GM21786 (cell line): ENCODE measurements at regions not wholly inside any gene's neighbourhood (a gene's known extent, or its start where the extent isn't known, plus 50 kb on each side); places are given as distances from the start of the nearest gene placed in this dataset.

ENCODE experiments used
- ATAC-seq: cut with Tn5 transposase; IDR thresholded peaks from one replicate; pipeline ENCODE4 v1.9.1; 2021; ENCODE audit not compliant: unreplicated experiment

DNA sequence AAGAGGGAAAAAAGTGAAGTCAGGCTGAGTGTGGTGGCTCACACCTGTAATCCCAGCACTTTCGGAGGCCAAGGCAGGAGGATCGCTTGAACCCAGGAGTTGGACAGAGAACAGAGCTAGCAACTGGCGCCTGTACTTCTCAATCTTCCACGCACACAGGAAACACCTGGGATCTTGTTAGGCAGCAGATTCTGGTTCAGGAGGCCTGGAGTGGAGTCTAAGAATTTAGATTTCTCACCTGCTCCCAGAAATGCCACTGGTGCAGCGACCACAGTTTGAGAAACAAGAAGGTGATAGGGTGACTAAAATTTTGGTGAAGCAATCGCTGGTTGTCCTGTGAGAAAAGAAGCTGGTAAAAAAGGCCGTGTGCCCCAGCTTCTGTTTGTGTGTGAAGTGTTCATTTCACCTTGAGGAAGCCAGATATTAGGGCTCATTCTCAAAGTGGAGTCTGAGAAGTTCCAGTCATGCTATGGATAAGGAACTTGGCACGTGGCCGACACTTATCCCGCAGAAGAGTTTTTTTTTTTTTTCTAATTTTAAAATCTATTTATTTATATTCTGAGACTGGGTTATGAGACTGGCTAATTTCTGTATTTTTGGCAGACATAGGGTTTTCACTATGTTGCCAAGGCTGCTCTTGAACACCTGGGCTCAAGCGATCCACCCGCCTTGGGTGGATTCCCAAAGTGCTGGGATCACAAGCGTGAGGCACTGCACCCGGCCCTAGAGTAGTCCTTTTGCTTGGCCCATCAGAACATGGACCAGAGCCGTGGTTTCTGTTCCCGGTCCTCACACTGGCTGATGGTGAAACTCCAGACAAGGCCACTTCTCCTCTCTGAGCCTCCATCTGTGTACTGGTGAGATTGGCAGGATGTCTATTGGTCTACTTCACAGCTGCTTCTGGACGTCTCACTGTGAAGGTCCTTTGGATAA, 324.6 kb upstream of the PROK2 start:
- no peak for ATAC-seq

DNA sequence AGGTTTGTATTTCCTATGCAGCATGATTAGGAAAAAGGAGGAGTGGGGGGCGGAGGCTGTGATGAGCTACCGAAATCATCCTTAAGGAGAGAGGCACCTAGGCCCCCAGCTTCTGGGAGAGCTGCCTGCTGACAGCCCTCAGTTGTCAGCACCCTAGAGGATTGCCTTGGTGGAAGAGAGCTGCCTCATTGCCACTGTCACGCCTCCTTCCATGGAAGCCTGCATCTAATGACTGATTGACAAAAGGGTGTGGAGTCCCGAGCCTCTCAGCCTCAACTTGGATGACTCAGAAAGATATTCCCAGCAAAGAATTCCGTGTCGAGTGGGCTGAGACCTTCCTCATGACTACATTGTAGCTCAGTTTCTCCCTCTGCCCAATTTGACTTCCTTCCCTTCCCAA, 320.4 kb upstream of the PROK2 start:
- no peak for ATAC-seq

DNA sequence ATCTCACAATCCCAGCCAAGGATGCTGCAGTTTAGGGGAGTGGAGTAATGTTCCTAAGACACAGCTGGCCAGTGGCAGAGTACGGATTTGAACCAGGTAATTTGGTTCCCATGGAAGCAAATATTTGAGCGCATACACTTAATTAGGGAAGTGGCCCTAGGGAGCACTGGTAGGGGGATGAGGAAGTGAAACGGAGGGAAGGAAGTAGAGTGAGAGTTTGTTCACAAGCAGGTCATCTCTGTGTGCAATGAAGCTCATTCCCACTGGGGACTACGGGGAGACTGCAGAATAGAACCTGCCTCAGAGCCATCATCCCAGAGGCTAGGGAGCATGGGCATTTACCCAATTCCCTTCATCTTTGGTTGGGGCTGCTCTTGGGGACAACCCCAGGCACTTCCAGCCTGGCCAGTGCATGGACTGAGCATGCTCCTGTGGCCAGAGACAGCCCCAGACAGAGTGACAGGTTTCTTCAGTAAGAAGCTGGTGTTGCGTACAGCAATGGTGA, 317.2 kb upstream of the PROK2 start:
- ATAC-seq: peak; percentile 58

DNA sequence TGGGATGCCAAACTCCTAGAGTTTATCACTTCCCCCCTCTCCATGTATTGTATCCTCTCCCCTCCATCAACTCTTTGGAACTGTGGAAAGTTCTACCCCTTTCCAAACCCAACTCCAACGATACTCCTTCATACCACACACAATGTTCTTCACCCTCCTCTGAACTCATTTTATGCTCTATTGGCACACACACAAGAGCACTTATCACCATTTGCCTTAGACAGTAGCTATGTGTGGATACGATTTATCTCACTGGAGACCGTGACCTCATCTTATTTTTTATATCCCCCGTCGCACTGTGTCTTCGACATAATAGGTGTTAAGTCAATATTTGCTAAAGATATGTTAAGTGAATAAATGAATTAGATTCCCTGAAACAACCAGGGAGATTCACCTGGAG, 316.5 kb upstream of the PROK2 start:
- no peak for ATAC-seq

DNA sequence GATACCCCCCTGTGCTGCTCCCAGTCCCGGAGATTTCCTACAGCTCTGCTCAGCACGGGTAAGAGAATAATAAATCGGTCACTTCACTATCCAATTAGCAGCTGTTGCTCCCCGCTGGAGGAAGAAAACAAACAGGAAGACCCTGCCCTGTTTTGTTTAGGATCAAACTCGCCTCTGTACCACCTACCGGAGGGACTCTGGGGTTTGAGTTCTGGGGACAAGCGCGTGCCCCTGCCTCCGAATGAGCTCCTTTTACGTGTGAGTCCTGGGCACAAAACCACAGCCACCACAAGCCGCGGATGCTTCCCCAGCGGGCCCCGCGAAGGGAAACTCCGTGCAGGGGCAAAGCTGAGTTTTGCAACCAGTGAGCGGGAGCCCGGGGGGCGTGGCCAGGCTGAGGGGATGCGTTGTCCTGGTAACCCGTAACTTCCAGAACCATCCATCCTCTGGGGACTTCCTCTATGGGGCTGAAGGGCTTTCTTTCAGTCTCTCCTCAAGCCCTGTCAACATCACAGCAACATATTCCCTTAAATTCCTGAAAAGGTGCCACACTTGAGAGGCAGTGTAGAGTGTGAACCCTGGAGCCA, 315.7 kb upstream of the PROK2 start:
- ATAC-seq: peak; percentile 60

DNA sequence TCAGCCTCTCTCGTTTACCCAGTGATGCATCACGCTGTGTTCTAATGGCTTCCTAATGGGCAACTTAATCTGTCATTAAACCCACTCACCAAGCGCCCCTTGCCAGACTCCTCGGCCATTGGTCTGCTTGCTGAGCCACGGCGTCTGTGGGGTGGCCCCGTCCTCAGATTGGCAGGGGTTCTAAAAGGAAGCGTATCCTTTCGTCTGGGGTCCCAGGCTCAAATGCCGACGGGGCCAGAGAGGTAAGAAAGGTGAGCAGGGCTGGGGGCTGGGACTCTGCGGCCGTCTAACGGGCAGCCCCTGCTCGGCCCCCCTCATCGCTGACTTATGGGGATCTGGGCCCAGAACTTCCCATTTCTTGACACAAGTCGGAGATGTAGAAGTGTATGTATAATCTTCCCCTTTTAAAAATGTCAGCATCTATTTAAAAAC, 315.1 kb upstream of the PROK2 start:
- no peak for ATAC-seq

DNA sequence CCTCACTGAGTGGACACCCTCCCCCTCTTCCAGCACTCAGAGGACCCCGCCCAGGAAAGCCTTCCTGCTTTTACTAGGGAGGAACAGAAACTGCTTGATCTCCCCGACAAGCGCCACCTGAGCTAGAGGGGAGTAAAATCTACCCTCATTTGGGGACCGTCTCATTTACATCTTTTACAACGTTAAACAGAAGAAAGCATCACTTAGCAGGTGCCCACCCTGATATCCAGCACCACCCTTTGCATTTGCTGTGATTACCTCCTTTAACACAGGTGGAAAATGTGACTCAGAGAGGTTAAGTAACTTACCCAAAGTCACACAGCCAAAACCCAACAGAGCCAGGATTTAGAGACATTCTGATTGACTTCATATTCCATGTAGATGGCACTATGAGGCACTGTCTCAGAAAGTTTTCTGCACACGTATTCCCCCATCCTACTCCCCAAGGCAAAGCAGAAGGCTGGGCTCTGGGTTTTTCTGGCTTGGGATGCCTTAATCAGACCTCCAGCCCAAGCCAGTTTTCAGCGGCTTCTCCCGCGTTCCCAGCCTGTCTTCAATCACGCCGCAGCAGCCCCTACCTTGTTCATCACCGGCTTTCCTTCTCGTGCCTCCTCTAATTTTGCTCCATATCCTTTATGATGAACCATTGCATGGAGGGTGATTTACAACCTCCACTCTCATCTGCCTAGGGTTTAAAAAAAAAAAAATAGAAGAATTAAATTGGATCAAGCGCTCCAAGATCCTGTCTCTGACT, 314.6 kb upstream of the PROK2 start:
- ATAC-seq: no peak

DNA sequence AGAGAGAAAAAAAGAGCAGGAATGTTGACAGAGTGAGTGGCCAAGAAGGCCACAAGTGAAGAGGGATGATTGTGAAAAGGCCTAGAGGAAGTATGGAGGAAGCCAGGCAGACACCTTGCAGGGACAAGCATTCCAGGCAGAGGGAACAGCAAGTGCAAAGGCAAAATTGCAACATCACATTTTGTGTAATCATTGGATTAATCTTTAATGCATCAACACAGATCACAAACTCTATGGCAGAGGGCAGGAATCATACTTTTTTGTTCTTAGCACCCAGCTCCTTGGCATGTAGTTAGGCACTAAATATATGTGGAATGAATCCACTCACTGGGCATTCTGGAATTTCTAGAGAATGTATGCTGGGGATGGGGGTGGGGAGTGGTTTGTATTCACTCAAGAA, 312.1 kb upstream of the PROK2 start:
- ATAC-seq: no peak

DNA sequence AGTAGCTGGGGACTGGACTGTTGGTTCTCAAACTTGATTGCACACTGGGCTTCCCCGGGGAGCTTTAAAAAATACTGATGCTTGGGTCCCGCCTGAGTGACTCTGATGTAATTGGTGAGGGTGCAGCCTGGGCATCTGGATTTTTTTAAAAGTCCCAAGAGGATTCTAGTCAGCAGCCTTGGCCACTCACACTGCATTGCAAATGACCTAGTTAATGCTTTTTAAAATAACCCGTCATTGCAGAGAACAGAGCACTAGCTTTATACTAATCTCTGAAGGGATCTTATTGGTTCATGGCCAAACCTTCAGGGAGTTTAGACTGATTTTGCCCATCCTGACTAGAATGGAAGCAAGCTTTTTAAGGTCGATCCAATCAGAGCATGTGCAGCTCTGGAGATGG, 310.6 kb upstream of the PROK2 start:
- ATAC-seq: no peak

DNA sequence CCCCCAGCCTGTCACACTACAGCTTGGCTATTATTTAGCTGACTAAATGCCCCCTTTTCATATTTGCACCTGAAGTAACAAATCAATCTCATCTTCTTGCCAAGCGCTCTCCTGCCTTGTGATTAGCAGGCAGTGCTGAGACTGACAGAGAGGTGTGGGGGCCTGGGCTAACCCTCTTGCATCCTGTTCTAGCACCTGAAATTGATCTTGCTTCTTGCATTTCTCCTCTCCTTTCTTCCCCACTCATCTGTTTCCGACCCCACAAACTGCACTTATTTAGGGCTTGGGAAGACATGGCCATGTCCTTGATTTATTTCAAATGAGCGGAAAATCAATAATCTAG, 309.0 kb upstream of the PROK2 start:
- ATAC-seq: no peak

DNA sequence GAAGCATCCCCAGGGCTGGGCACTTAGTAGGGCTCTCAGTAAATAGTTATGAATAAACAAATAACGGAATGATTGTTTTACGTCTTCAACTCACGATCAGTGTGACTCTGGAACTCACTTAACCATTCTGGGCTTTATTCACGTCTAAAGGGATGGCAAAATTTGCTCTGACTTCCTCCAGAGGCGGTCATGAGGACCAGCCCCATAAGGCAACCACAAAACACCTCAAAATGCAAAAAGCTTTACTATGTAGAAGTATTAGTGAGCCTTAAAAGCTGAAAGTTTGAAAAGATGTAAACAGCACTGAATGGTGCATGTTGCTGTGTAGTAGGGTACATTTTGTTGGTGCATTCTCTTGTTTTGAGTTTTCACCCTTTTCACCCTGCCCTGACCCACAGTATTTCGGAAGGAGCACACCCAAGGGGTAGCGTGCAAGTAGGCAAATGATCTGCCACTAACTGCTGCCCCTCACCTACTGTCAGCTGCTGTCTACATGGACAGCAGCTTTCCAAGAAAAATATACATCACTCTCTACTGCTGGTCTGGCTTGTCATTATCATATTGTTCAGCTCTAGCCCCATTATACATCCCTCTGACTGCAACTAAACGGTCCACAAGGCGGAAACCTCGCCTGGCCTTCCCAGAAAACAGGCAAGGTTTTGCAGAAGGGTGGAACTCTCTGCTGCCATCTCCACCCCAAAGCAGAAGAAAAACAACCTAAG, 308.5 kb upstream of the PROK2 start:
- no peak for ATAC-seq

DNA sequence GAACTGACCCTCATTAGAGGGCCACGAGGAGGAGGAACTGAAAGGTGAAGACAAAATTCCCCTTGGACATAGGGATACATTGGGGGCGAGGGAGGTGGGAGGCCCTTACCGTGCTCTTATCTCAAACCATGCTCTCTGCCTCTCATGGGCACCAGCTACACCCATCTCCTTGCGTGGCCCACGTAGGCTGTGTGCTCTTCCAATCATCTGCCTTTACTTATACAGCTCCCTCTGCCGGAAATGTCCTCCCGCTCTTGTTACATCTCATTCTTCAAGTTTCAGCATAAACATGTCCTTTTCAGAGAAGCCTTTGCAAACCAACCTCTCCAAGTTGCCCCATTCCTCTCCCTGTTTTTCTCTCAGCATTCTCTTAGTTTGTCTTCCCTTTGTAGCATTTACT, 307.8 kb upstream of the PROK2 start:
- no peak for ATAC-seq

DNA sequence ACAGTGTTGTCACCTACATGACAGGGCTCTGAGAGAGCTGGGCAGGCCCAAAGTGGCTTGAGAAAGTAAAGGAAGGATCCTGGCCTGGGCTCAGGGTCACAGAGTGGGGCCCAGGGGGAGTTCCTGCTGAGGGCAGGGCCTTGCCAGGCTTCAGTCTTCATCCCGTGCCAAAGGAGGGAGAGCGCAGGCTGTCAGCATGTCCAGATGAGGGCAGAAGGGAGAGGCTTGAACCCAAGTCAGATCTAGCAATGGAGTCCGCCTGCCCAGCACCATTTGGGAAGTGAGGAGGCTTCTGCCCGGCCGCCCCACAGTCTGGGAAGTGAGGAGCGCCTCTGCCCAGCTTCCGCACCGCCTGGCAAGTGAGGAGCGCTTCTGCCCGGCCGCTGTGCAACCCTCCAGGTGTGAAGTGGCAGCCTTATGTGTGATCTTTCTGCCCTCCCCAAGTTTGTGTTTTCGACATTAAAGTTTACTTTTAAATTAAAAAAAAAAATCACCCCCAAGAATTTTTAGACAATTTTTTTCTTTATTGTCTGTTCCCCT, 303.6 kb upstream of the PROK2 start:
- no peak for ATAC-seq

DNA sequence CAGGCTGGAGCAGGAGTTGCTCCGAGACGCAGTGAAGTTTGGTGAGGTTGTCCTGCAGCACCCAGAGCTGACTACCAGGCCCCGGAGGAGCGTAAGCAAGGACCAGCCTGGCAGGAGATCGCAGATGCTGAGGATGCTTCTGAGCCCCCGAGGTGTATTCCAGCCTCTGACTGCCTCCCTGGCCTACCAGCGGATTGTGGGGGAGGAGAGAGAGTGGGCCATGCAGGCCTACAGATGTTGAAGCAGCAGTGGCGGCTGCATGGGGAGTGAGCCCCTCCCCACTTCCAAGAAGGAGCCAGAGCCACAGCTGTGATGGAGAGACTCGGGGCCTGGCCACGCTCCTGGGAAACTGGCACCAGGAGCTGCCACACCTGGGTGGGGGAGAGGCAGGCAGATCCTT, 302.5 kb upstream of the PROK2 start:
- no peak for ATAC-seq

DNA sequence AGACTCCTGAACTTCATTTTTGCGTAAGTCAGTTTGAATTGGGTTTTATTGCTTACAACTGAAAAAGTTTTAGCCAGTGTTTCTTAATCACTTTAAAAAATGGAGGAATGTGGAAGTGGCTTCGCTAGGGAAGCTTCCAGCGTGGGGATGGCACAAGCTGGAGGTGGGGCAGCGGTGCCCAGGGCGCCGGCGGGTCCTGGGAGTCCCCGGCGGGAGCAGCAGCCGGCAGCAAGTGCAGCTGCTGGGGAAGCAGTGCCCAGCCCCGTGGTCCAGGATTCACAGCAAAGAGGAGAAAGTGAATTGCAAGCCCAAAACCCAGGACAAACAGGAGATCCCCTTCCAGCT, 301.8 kb upstream of the PROK2 start:
- no peak for ATAC-seq

DNA sequence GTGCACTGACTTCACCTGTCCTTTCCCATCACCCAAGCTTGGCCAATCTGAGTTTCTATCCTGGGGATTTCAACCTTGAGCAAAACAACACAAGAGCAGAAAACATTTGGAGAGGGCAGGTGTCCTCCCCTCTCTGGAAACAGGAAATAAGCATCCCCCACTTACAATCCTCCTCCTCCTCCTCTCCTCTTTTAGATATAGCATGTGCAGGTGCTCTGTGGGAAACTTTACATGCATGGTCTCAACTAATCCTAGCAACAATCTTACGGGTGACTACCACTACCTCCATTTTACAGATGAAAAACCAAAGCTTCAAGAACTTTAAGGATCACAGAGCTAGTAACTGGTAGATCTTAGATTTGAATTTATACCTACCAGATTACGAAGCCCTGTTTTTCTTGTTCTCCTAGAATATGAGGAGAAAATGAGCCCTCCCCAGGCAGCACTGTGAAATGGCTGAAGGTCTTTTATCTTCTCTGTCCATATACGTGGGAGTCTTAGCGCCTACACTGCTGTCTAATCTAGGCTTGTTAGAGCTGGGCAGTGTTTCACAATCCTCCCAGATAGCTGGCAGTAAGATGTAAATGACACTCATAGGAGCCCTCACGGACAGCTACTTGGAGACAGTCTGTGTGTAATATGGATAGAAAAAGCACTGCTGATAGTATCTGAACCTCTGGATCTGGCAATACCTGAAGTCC, 301.2 kb upstream of the PROK2 start:
- ATAC-seq: no peak

DNA sequence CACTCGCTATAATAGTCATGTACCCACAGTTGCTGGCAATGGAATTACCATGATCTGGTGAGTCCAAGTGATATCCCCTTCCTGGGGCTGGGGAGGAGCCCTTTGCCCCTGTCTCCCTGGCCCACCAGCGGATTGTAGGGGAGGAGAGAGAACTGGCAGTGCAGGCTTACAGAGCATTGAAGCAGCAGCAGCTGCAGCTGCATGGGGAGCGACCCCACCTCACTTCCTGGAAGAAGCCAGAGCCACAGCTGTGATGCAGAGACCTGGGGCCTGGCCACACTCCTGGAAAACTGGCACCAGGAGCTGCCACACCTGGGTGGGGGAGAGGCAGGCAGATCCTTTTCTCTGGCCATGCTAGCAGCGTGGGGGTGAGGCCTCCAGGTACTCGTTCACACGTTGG, 300.1 kb upstream of the PROK2 start:
- no peak for ATAC-seq

DNA sequence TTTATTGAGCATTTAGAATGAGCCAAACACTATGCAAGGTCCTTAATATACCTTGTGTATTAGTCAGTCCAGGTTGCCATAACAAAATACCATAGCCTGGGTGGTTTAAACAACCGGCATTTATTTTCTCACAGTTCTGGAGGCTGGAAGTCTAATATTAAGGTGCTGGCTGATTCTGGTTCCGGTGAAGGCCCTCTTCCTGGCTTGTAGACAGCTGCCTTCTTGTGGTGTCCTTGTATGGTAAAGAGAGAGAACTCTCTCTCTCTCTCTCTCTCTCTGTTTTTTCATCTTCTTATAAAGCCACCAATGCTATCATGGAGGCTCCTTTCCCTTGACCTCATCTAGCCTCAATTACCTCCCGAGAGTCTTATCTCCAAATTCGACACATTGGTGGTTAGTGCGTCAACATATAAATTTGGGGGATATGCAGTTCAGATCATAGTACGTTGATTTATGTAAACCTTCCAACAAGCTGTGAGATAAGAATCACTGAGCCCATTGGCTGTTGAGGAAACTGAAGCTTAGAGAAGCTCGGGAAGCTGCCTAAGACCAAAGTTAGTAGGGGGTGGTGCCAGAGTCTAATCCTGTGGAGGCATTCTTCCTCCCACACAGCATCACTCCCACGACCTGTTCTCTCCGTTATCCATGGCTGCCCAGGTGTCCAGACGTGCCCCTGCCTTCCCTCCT, 298.0 kb upstream of the PROK2 start:
- ATAC-seq: peak; percentile 4

DNA sequence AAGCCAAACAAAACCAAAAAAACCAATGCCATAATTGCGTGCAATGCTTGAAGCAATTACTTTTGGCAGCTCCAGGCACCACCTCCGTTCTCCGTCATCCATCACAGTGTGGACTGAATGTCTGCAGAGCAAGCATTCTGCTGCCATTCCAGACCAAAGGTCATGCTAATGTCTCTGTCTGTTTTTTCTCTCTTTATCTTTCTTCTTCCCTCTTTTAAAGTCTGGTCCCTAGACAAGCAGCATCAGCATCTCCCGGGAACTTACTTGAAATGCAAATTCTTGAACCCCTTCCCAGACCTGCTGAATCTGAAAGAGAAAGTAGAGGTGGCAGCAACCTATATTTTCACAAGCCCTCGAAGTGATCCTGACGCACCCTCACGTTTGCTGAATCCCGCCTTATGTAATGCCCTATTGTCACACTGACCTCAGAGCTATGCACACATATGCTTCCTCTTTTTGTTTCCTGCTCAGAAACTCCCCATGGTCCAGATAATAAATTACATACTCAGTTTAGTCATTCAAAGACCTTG, 297.3 kb upstream of the PROK2 start:
- peak; percentile 54 for ATAC-seq
